RPMI8226 (cell line): ENCODE measurements at regions not wholly inside any gene's neighbourhood (a gene's known extent, or its start where the extent isn't known, plus 50 kb on each side); places are given as distances from the start of the nearest gene placed in this dataset.
A peak's percentile ranks its signal among the peaks of the same experiment; 100 is the strongest.
"Not testable (repeated sequence)": the region's sequence is repeated elsewhere in the genome, so short reads cannot be mapped to it uniquely, and the experiment has no call there.

Experiments used
- DNase-seq: peaks from one replicate; pipeline ENCODE4 v3.0.0-alpha.2; 2015

- no peak for DNase-seq
Measured at GRCh38 chr11:104774578-104774977, 123.7 kb downstream of the CASP12 start.

GRCh38 chr11:104772806-104773241, 125.4 kb downstream of the CASP12 start:
- DNase-seq, result no peak

GRCh38 chr11:104771763-104772162, 126.5 kb downstream of the CASP12 start:
- no peak for DNase-seq

- not testable (repeated sequence) for DNase-seq
Measured at GRCh38 chr11:104771046-104771445, 127.2 kb downstream of the CASP12 start.

GRCh38 chr11:104765401-104766095, 132.7 kb downstream of the CASP12 start:
- DNase-seq, result no peak

- no peak for DNase-seq
Measured at GRCh38 chr11:104764710-104765045, 133.6 kb downstream of the CASP12 start.

GRCh38 chr11:104763930-104764709, 134.1 kb downstream of the CASP12 start:
- DNase-seq, result no peak

- no peak for DNase-seq
Measured at GRCh38 chr11:104761511-104761910, 136.7 kb downstream of the CASP12 start.

GRCh38 chr11:104759464-104759863, 138.8 kb downstream of the CASP12 start:
- no peak for DNase-seq

- no peak for DNase-seq
Measured at GRCh38 chr11:104738918-104739317, 159.3 kb downstream of the CASP12 start.

- DNase-seq, result no peak
Measured at GRCh38 chr11:104738208-104738607, 160.1 kb downstream of the CASP12 start.

- no peak for DNase-seq
Measured at GRCh38 chr11:104736502-104736901, 161.8 kb downstream of the CASP12 start.

GRCh38 chr11:104734998-104735397, 163.3 kb downstream of the CASP12 start:
- DNase-seq, result no peak

- no peak for DNase-seq
Measured at GRCh38 chr11:104731890-104732289, 166.4 kb downstream of the CASP12 start.

- DNase-seq, result no peak
Measured at GRCh38 chr11:104728927-104729326, 169.3 kb downstream of the CASP12 start.

- no peak for DNase-seq
Measured at GRCh38 chr11:104727768-104728167, 170.5 kb downstream of the CASP12 start.

GRCh38 chr11:104727095-104727494, 171.2 kb downstream of the CASP12 start:
- no peak for DNase-seq

GRCh38 chr11:104725796-104726408, 172.4 kb downstream of the CASP12 start:
- no peak for DNase-seq

GRCh38 chr11:104713401-104713800, 184.9 kb downstream of the CASP12 start:
- no peak for DNase-seq

GRCh38 chr11:104705490-104706190, 192.6 kb downstream of the CASP12 start:
- DNase-seq, result peak; percentile 95

GRCh38 chr11:104704888-104705287, 193.4 kb downstream of the CASP12 start:
- DNase-seq, result no peak

- DNase-seq, result no peak
Measured at GRCh38 chr11:104704146-104704830, 194.0 kb downstream of the CASP12 start.

- peak; percentile 55 for DNase-seq
Measured at GRCh38 chr11:104700609-104701008, 197.7 kb downstream of the CASP12 start.
